ENCODE measurements at regions not wholly inside any gene's neighbourhood (a gene's known extent, or its start where the extent isn't known, plus 50 kb on each side); places are given as distances from the start of the nearest gene placed in this dataset.

DNA sequence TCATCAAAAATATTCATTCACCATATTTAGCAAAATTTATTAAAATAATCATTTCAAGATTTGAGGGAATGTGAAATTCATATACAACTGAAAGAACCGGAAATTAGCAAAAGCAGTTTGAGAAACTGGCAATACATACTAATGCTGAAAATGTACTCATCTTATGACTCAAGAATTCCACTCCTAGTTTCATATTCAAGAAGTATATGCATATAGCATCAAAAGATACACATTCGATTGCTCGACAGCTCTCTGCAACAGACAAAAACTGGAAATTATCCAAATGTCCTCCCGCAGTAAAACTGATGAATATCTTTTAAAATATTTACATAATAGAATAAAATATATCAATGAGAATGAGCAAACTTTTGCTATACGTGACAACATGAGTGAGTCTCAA lies 189.2 kb upstream of the MGAT4C start:
- DNase-seq (ENCODE audit: low read depth), result no peak
- TF ChIP-seq, protein P1, sequence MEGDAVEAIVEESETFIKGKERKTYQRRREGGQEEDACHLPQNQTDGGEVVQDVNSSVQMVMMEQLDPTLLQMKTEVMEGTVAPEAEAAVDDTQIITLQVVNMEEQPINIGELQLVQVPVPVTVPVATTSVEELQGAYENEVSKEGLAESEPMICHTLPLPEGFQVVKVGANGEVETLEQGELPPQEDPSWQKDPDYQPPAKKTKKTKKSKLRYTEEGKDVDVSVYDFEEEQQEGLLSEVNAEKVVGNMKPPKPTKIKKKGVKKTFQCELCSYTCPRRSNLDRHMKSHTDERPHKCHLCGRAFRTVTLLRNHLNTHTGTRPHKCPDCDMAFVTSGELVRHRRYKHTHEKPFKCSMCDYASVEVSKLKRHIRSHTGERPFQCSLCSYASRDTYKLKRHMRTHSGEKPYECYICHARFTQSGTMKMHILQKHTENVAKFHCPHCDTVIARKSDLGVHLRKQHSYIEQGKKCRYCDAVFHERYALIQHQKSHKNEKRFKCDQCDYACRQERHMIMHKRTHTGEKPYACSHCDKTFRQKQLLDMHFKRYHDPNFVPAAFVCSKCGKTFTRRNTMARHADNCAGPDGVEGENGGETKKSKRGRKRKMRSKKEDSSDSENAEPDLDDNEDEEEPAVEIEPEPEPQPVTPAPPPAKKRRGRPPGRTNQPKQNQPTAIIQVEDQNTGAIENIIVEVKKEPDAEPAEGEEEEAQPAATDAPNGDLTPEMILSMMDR (conservative IDR thresholded peaks at IDR 0.05; ENCODE audit: low read length), result no peak
- H3K4me3 ChIP-seq (ENCODE audit: low read length), result no peak overlapping the region

DNA sequence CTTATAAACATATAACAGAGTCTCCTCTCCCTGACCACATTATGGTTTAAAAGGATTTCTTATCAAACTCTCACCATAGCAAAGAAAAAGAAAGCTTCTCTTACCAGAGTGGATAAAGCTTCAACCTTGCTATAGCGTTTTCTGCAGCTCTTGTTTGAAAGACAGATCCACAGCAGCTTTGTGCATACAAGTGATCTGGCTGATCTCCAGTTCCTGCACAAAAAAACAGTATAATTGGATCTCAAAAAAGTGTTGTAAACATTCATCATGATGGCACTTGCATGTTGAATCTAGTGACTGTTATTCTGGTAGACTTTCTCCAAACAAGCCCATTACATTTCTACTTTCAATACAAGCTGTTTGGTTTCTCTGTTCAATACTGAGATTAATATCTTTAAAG lies 178.9 kb upstream of the MGAT4C start:
- DNase-seq (ENCODE audit: low read depth), result no peak
- TF ChIP-seq, protein P1 (conservative IDR thresholded peaks at IDR 0.05; ENCODE audit: low read length), result no peak
- H3K4me3 ChIP-seq (ENCODE audit: low read length), result no peak overlapping the region

DNA sequence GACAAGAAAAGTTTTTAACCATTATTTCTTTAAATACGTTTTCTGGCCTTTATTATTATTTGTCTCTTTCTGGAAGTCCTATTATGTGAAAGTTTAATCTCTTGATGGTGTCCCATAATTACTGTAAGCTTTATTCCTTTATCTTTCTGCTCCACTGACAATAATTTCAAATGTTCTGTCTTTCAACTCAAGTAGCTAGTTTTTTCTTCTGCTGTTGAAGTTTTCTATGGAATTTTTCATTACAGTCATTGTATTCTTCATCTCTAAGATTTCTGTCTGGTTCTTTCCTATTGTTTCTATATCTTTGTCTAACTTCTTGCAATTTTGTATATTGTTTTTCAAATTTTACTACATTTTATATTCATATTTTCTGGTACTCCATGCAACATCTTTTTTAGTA lies 173.6 kb upstream of the MGAT4C start:
- H3K4me3 ChIP-seq (ENCODE audit: low read length), result no peak overlapping the region
- no peak for DNase-seq (ENCODE audit: low read depth)
- TF ChIP-seq, protein P1 (conservative IDR thresholded peaks at IDR 0.05; ENCODE audit: low read length), result no peak

DNA sequence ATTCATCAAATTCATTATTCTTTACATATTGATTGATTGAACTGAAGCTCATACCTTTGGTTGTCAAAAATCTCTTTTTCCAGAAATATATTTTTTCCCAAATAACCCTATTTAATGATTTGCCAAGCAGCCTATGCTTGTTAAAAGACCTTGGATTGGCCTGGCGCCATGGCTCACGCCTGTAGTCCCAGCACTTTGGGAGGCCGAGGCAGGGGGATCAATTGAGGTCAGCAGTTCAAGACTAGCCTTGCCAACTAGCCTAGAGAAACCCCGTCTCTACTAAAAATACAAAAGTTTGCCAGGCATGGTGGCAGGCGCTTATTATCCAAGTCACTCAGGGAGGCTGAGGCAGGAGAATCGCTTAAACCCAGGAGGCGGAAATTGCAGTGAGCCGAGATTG lies 165.1 kb upstream of the MGAT4C start:
- TF ChIP-seq, protein P1 (conservative IDR thresholded peaks at IDR 0.05; ENCODE audit: low read length), result no peak
- no peak for DNase-seq (ENCODE audit: low read depth)
- H3K4me3 ChIP-seq (ENCODE audit: low read length), result no peak overlapping the region

DNA sequence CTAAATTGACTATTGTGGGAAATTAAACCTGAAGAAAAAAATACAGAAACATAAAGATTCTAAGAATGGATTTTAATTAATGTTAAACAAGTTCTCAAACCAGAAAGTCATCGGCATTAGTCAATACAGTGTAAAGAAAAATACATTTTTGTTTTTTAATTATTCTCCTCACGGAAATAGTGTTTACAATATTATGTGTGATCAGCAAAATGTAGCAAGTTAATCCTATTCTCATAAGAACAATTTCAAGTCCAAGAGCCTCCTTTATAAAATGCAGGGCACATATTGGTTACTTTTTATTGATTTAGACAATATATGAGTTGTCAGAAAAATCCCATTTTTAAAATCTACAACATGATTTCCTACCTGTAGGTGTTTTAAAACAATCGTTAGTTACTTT lies 158.0 kb upstream of the MGAT4C start:
- no peak for DNase-seq (ENCODE audit: low read depth)

DNA sequence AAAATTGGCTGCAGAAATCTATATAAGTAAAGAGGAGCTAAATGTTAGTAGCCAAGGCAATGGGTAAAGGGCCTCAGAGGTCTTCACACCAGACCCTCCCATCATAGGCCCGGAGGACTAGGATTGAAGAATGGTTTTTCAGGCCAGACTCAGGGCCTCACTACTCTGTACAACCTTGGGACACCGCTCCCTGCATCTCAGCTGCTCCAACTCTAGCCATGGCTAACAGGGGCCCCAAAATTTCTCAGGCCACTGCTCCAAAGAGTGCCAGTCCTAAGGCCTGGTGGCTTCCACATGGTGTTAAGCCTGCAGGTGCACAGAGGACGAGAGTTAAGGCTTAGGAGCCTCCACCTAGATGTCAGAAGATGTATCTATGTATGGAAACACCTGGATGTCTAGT lies 155.5 kb upstream of the MGAT4C start:
- TF ChIP-seq, protein P1 (conservative IDR thresholded peaks at IDR 0.05; ENCODE audit: low read length), result no peak
- no peak for DNase-seq (ENCODE audit: low read depth)
- no peak overlapping the region for H3K4me3 ChIP-seq (ENCODE audit: low read length)

More for the DNA sequence above, 158.0 kb upstream of the MGAT4C start:
- no peak overlapping the region for H3K4me3 ChIP-seq (ENCODE audit: low read length)
- TF ChIP-seq, protein P1 (conservative IDR thresholded peaks at IDR 0.05; ENCODE audit: low read length), result no peak

DNA sequence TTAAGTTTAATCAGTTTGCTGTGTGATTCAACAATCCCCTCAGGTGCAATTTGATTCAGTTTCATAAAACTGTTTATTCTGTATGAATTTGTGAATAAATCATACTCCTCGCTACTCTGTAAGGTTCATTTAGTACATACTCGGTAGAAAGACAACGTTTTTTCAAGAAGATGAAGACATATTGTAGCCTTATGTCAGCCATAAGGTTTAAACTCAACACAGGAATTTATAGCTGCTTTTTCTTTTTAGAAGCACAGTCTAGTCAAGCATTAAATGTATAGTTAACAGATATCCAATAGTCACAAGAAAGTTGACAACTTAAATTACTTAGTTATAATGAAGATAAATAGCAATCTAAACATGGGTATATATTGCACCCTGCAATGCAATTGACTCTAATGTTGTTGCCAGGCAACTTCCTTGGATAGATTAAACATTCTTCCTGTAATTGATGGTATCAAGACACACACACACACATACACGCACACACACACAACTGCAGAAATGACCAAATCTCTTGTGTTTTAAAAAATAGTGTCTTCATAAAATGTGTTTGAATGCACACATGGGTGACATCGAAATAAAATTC lies 151.5 kb upstream of the MGAT4C start:
- TF ChIP-seq, protein P1 (conservative IDR thresholded peaks at IDR 0.05; ENCODE audit: low read length), result no peak
- DNase-seq (ENCODE audit: low read depth), result no peak
- no peak overlapping the region for H3K4me3 ChIP-seq (ENCODE audit: low read length)

Data from AG10803 (cell line).